ENCODE measurements at regions not wholly inside any gene's neighbourhood (a gene's known extent, or its start where the extent isn't known, plus 50 kb on each side); places are given as distances from the start of the nearest gene placed in this dataset.

- no peaks in the 10 kb centered on the region for H3K36me3 Mint-ChIP-seq (ENCODE audit: low read depth)
Measured at GRCh38 chr13:39886336-39886735, 230.9 kb downstream of the COG6 start.

GRCh38 chr13:39887387-39887786 lies 231.9 kb downstream of the COG6 start:
- no peak overlapping the region for H3K27ac Mint-ChIP-seq
- H3K4me3 Mint-ChIP-seq: no peak overlapping the region
- no peak for DNase-seq
- peaks cover 18% of the 10 kb centered on the region for H3K9me3 Mint-ChIP-seq
- no peaks in the 10 kb centered on the region for H3K27me3 Mint-ChIP-seq (ENCODE audit: low read depth)
- CTCF ChIA-PET: interaction anchor here (0.9 kb wide), 1 partner anchor 55 kb away, joined by 4 read pairs; no protein-coding TSS in a partner anchor
- intact Hi-C loops (cut with micrococcal nuclease): no loop called here
- peaks cover 14% of the 10 kb centered on the region for H3K4me1 Mint-ChIP-seq (ENCODE audit: low read depth)
- H3K36me3 Mint-ChIP-seq (ENCODE audit: low read depth): no peaks in the 10 kb centered on the region

More at GRCh38 chr13:39886336-39886735, 230.9 kb downstream of the COG6 start:
- Mint-ChIP-seq H3K27ac (no peak overlapping the region), H3K9me3 (peaks cover 19% of the 10 kb centered on the region), H3K4me3 (no peak overlapping the region), H3K4me1 (ENCODE audit: low read depth) (peaks cover 5% of the 10 kb centered on the region), H3K27me3 (ENCODE audit: low read depth) (no peaks in the 10 kb centered on the region)
- no peak for DNase-seq
- CTCF ChIA-PET: interaction anchor here (0.6 kb wide), 1 partner anchor 1021 kb away, joined by 3 read pairs; no protein-coding TSS in a partner anchor
- intact Hi-C loops (cut with micrococcal nuclease): no loop called here

- Mint-ChIP-seq H3K27me3 (ENCODE audit: low read depth) (no peaks in the 10 kb centered on the region), H3K9me3 (peaks cover 9% of the 10 kb centered on the region), H3K27ac (no peak overlapping the region), H3K36me3 (ENCODE audit: low read depth) (no peaks in the 10 kb centered on the region), H3K4me1 (ENCODE audit: low read depth) (peaks cover 32% of the 10 kb centered on the region), H3K4me3 (no peak overlapping the region)
- intact Hi-C loops (cut with micrococcal nuclease): no loop called here
- CTCF ChIA-PET: no interaction called here
- no peak for DNase-seq
Measured at GRCh38 chr13:39888865-39889810, 233.7 kb downstream of the COG6 start.

GRCh38 chr13:39890537-39890936 lies 235.1 kb downstream of the COG6 start:
- Mint-ChIP-seq H3K4me1 (ENCODE audit: low read depth) (peaks cover 42% of the 10 kb centered on the region), H3K27ac (no peak overlapping the region), H3K27me3 (ENCODE audit: low read depth) (no peaks in the 10 kb centered on the region), H3K4me3 (no peak overlapping the region), H3K9me3 (peaks cover 2% of the 10 kb centered on the region), H3K36me3 (ENCODE audit: low read depth) (no peaks in the 10 kb centered on the region)
- intact Hi-C loops (cut with micrococcal nuclease): no loop called here
- CTCF ChIA-PET: no interaction called here
- DNase-seq: no peak

- Mint-ChIP-seq H3K27me3 (ENCODE audit: low read depth) (no peaks in the 10 kb centered on the region), H3K36me3 (ENCODE audit: low read depth) (no peaks in the 10 kb centered on the region), H3K27ac (peak overlapping the region; percentile 2), H3K9me3 (peaks cover 2% of the 10 kb centered on the region), H3K4me3 (peak overlapping the region; percentile 28), H3K4me1 (ENCODE audit: low read depth) (peaks cover 42% of the 10 kb centered on the region)
- CTCF ChIA-PET: interaction anchor here (0.8 to 1.6 kb wide), 6 partner anchors 11 to 1415 kb away, joined by 3 to 4 read pairs (median 3); no protein-coding TSS in a partner anchor
- DNase-seq: peak; percentile 54
- intact Hi-C loops (cut with micrococcal nuclease): no loop called here
Measured at GRCh38 chr13:39892721-39893685, 237.5 kb downstream of the COG6 start.

- no peaks in the 10 kb centered on the region for H3K36me3 Mint-ChIP-seq (ENCODE audit: low read depth)
- H3K4me3 Mint-ChIP-seq: no peak overlapping the region
- CTCF ChIA-PET: interaction anchor here (0.5 to 1.5 kb wide), 4 partner anchors 44 to 375 kb away, joined by 3 read pairs; no protein-coding TSS in a partner anchor
- H3K9me3 Mint-ChIP-seq: peaks cover 2% of the 10 kb centered on the region
- H3K4me1 Mint-ChIP-seq (ENCODE audit: low read depth): peaks cover 42% of the 10 kb centered on the region
- no peak for DNase-seq
- intact Hi-C loops (cut with micrococcal nuclease): no loop called here
- no peaks in the 10 kb centered on the region for H3K27me3 Mint-ChIP-seq (ENCODE audit: low read depth)
- H3K27ac Mint-ChIP-seq: no peak overlapping the region
Measured at GRCh38 chr13:39893808-39894207, 238.3 kb downstream of the COG6 start.

GRCh38 chr13:39894586-39894985 lies 239.1 kb downstream of the COG6 start:
- no peaks in the 10 kb centered on the region for H3K36me3 Mint-ChIP-seq (ENCODE audit: low read depth)
- no peaks in the 10 kb centered on the region for H3K9me3 Mint-ChIP-seq
- no peaks in the 10 kb centered on the region for H3K27me3 Mint-ChIP-seq (ENCODE audit: low read depth)
- CTCF ChIA-PET: interaction anchor here (0.5 to 1.2 kb wide), 3 partner anchors 43 to 376 kb away, joined by 3 read pairs; no protein-coding TSS in a partner anchor
- H3K4me1 Mint-ChIP-seq (ENCODE audit: low read depth): peaks cover 40% of the 10 kb centered on the region
- DNase-seq: no peak
- no peak overlapping the region for H3K27ac Mint-ChIP-seq
- H3K4me3 Mint-ChIP-seq: no peak overlapping the region
- intact Hi-C loops (cut with micrococcal nuclease): no loop called here

GRCh38 chr13:39895254-39895653 lies 239.8 kb downstream of the COG6 start:
- Mint-ChIP-seq H3K27ac (no peak overlapping the region), H3K27me3 (ENCODE audit: low read depth) (no peaks in the 10 kb centered on the region), H3K4me1 (ENCODE audit: low read depth) (peaks cover 40% of the 10 kb centered on the region), H3K4me3 (no peak overlapping the region), H3K9me3 (no peaks in the 10 kb centered on the region), H3K36me3 (ENCODE audit: low read depth) (no peaks in the 10 kb centered on the region)
- intact Hi-C loops (cut with micrococcal nuclease): no loop called here
- DNase-seq: no peak
- CTCF ChIA-PET: interaction anchor here (0.7 kb wide), 1 partner anchor 46 kb away, joined by 3 read pairs; no protein-coding TSS in a partner anchor

GRCh38 chr13:39897636-39898035 lies 242.2 kb downstream of the COG6 start:
- CTCF ChIA-PET: no interaction called here
- peaks cover 25% of the 10 kb centered on the region for H3K4me1 Mint-ChIP-seq (ENCODE audit: low read depth)
- H3K9me3 Mint-ChIP-seq: no peaks in the 10 kb centered on the region
- no peaks in the 10 kb centered on the region for H3K27me3 Mint-ChIP-seq (ENCODE audit: low read depth)
- H3K27ac Mint-ChIP-seq: no peak overlapping the region
- H3K36me3 Mint-ChIP-seq (ENCODE audit: low read depth): no peaks in the 10 kb centered on the region
- DNase-seq: no peak
- intact Hi-C loops (cut with micrococcal nuclease): no loop called here
- H3K4me3 Mint-ChIP-seq: no peak overlapping the region

GRCh38 chr13:39900106-39900750 lies 244.8 kb downstream of the COG6 start:
- no peak overlapping the region for H3K27ac Mint-ChIP-seq
- intact Hi-C loops (cut with micrococcal nuclease): no loop called here
- H3K4me1 Mint-ChIP-seq (ENCODE audit: low read depth): peaks cover 2% of the 10 kb centered on the region
- H3K4me3 Mint-ChIP-seq: no peak overlapping the region
- CTCF ChIA-PET: interaction anchor here (0.7 kb wide), 1 partner anchor 1282 kb away, joined by 3 read pairs; no protein-coding TSS in a partner anchor
- DNase-seq: no peak
- no peaks in the 10 kb centered on the region for H3K36me3 Mint-ChIP-seq (ENCODE audit: low read depth)
- no peaks in the 10 kb centered on the region for H3K27me3 Mint-ChIP-seq (ENCODE audit: low read depth)
- no peaks in the 10 kb centered on the region for H3K9me3 Mint-ChIP-seq

- peaks cover 4% of the 10 kb centered on the region for H3K27me3 Mint-ChIP-seq (ENCODE audit: low read depth)
- DNase-seq: no peak
- H3K4me3 Mint-ChIP-seq: no peak overlapping the region
- no peaks in the 10 kb centered on the region for H3K36me3 Mint-ChIP-seq (ENCODE audit: low read depth)
- intact Hi-C loops (cut with micrococcal nuclease): no loop called here
- H3K9me3 Mint-ChIP-seq: no peaks in the 10 kb centered on the region
- CTCF ChIA-PET: interaction anchor here (1.1 kb wide), 1 partner anchor 38 kb away, joined by 3 read pairs; no protein-coding TSS in a partner anchor
- H3K27ac Mint-ChIP-seq: no peak overlapping the region
- no peaks in the 10 kb centered on the region for H3K4me1 Mint-ChIP-seq (ENCODE audit: low read depth)
Measured at GRCh38 chr13:39904959-39905358, 249.5 kb downstream of the COG6 start.
